Vagina (tissue), 2 donors: ENCODE measurements at regions not wholly inside any gene's neighbourhood (a gene's known extent, or its start where the extent isn't known, plus 50 kb on each side); places are given as distances from the start of the nearest gene placed in this dataset.

Experiments
- DNase-seq, 2 donors: peaks; one replicate each; pipeline ENCODE4 v3.0.0-alpha.2; 2017; ENCODE audit errors: extremely low spot score in 2 of 2
- H3K27ac ChIP-seq: fragments of 200-600 bp; sonication (generic); one replicate; pipeline ENCODE4 v1.5.1; 2019
- H3K27me3 ChIP-seq: fragments of 200-600 bp; sonication (generic); one replicate; pipeline ENCODE4 v1.5.1; 2019
- H3K36me3 ChIP-seq, 2 donors: fragments of 200-600 bp; sonication (generic); one replicate each; pipeline ENCODE4 v1.5.1; 2017 to 2019
- H3K4me1 ChIP-seq: fragments of 200-600 bp; sonication (generic); one replicate; pipeline ENCODE4 v1.5.1; 2019
- H3K4me3 ChIP-seq, 2 donors: fragments of 200-600 bp; sonication (generic); 1 replicate in 1 of 2; 2 replicates in 1 of 2; pipeline ENCODE4 v1.5.1; 2016 to 2019
- H3K9me3 ChIP-seq: fragments of 200-600 bp; sonication (generic); one replicate; pipeline ENCODE4 v1.5.1; 2019
- CTCF ChIP-seq, 3 experiments: fragments of 450-650 bp in 2 of 3; fragments of 200-600 bp in 1 of 3; sonication (generic) in 1 of 3; IDR thresholded peaks; one replicate each; pipeline ENCODE4 v1.5.1; 2017 to 2019; ENCODE audit warnings: antibody characterized with exemption in 3 of 3, mild to moderate bottlenecking in 2 of 3, moderate library complexity in 2 of 3
- POLR2A ChIP-seq, 2 donors: fragments of 450-650 bp; IDR thresholded peaks; one replicate each; pipeline ENCODE4 v1.6.1; 2017; ENCODE audit warnings: antibody characterized with exemption in 2 of 2, mild to moderate bottlenecking in 2 of 2, moderate library complexity in 2 of 2
- POLR2AphosphoS5 ChIP-seq, 2 donors: sonication (generic); formaldehyde crosslinking; IDR thresholded peaks; one replicate each; pipeline ENCODE4 v1.9.0; 2017; ENCODE audit warnings: antibody characterized with exemption in 2 of 2, mild to moderate bottlenecking in 2 of 2, low read depth in 1 of 2; ENCODE audit not compliant: insufficient read depth in 1 of 2
- intact Hi-C: fragments of 100-400 bp; cut with DNase I; formaldehyde crosslinking; loops from one replicate; pipeline ENCODE4 v1.15.1; 2023

- H3K9me3 ChIP-seq = no peaks in the 10 kb centered on the region
- no peak overlapping the region for H3K27ac ChIP-seq
- no peak overlapping the region for H3K4me3 ChIP-seq
- TF ChIP-seq CTCF (IDR thresholded peaks at IDR 0.05) = no peak
- TF ChIP-seq POLR2A (IDR thresholded peaks at IDR 0.05) = no peak
- TF ChIP-seq POLR2AphosphoS5 (IDR thresholded peaks at IDR 0.05; ENCODE audit: insufficient read depth in 1 of 2, low read depth in 1 of 2) = no peak
- intact Hi-C loops = no loop called here
- H3K36me3 ChIP-seq = no peaks in the 10 kb centered on the region
- no peak for DNase-seq
- no peaks in the 10 kb centered on the region for H3K4me1 ChIP-seq
- no peaks in the 10 kb centered on the region for H3K27me3 ChIP-seq
These were observed 209.9 kb upstream of the VLDLR start for GRCh38 chr9:2411459-2412215.

GRCh38 chr9:2413160-2413805 is 208.3 kb upstream of the VLDLR start:
- H3K4me3 ChIP-seq = no peak overlapping the region
- H3K27ac ChIP-seq = no peak overlapping the region
- TF ChIP-seq POLR2AphosphoS5 (IDR thresholded peaks at IDR 0.05; ENCODE audit: insufficient read depth in 1 of 2, low read depth in 1 of 2) (no peak), CTCF (IDR thresholded peaks at IDR 0.05) (no peak), POLR2A (IDR thresholded peaks at IDR 0.05) (no peak)
- H3K9me3 ChIP-seq = no peaks in the 10 kb centered on the region
- intact Hi-C loops = no loop called here
- DNase-seq = no peak
- H3K27me3 ChIP-seq = no peaks in the 10 kb centered on the region
- H3K36me3 ChIP-seq = no peaks in the 10 kb centered on the region
- no peaks in the 10 kb centered on the region for H3K4me1 ChIP-seq

- H3K4me3 ChIP-seq = no peak overlapping the region
- no peaks in the 10 kb centered on the region for H3K27me3 ChIP-seq
- no peak for TF ChIP-seq POLR2AphosphoS5 (IDR thresholded peaks at IDR 0.05; ENCODE audit: insufficient read depth in 1 of 2, low read depth in 1 of 2)
- no peak for TF ChIP-seq CTCF (IDR thresholded peaks at IDR 0.05)
- TF ChIP-seq POLR2A (IDR thresholded peaks at IDR 0.05) = no peak
- no peak for DNase-seq
- intact Hi-C loops = no loop called here
- no peaks in the 10 kb centered on the region for H3K36me3 ChIP-seq
- no peak overlapping the region for H3K27ac ChIP-seq
- H3K4me1 ChIP-seq = no peaks in the 10 kb centered on the region
- H3K9me3 ChIP-seq = no peaks in the 10 kb centered on the region
These were observed 207.1 kb upstream of the VLDLR start for GRCh38 chr9:2414465-2414864.

GRCh38 chr9:2415326-2415725 is 206.3 kb upstream of the VLDLR start:
- no peak for TF ChIP-seq POLR2AphosphoS5 (IDR thresholded peaks at IDR 0.05; ENCODE audit: insufficient read depth in 1 of 2, low read depth in 1 of 2)
- no peak for TF ChIP-seq CTCF (IDR thresholded peaks at IDR 0.05)
- no peak for TF ChIP-seq POLR2A (IDR thresholded peaks at IDR 0.05)
- no peak overlapping the region for H3K27ac ChIP-seq
- H3K4me1 ChIP-seq = no peaks in the 10 kb centered on the region
- intact Hi-C loops = no loop called here
- no peak overlapping the region for H3K4me3 ChIP-seq
- no peak for DNase-seq
- H3K9me3 ChIP-seq = no peaks in the 10 kb centered on the region
- H3K27me3 ChIP-seq = no peaks in the 10 kb centered on the region
- H3K36me3 ChIP-seq = no peaks in the 10 kb centered on the region

- no peak for DNase-seq
- no peak overlapping the region for H3K27ac ChIP-seq
- no peaks in the 10 kb centered on the region for H3K36me3 ChIP-seq
- TF ChIP-seq CTCF (IDR thresholded peaks at IDR 0.05) = no peak
- no peak for TF ChIP-seq POLR2AphosphoS5 (IDR thresholded peaks at IDR 0.05; ENCODE audit: insufficient read depth in 1 of 2, low read depth in 1 of 2)
- TF ChIP-seq POLR2A (IDR thresholded peaks at IDR 0.05) = no peak
- intact Hi-C loops = no loop called here
- no peaks in the 10 kb centered on the region for H3K27me3 ChIP-seq
- H3K9me3 ChIP-seq = no peaks in the 10 kb centered on the region
- H3K4me1 ChIP-seq = no peaks in the 10 kb centered on the region
- no peak overlapping the region for H3K4me3 ChIP-seq
These were observed 203.9 kb upstream of the VLDLR start for GRCh38 chr9:2417730-2418129.
